RCC 7860 (cell line): ENCODE measurements at regions not wholly inside any gene's neighbourhood (a gene's known extent, or its start where the extent isn't known, plus 50 kb on each side); places are given as distances from the start of the nearest gene placed in this dataset.

ENCODE experiments used
- DNase-seq: peaks from one replicate; pipeline ENCODE4 v3.0.0-alpha.2; 2015; ENCODE audit warnings: low spot score
- FAIRE-seq: peaks from 2 replicates; lab custom pipeline; 2012; peaks lifted over from hg19 to GRCh38; lab: Jason Lieb, UNC

- peak; percentile 52 for DNase-seq
These were observed 361.1 kb upstream of the AMELY start for GRCh38 chrY:7272556-7273195.

GRCh38 chrY:7263773-7264172 lies 352.2 kb upstream of the AMELY start:
- DNase-seq (no peak), FAIRE-seq (no peak)

More at GRCh38 chrY:7272556-7273195, 361.1 kb upstream of the AMELY start:
- FAIRE-seq = no peak

GRCh38 chrY:7262531-7262930 lies 351.0 kb upstream of the AMELY start:
- FAIRE-seq (no peak), DNase-seq (no peak)

GRCh38 chrY:7261254-7261653 lies 349.7 kb upstream of the AMELY start:
- DNase-seq = no peak

GRCh38 chrY:7240101-7240500 lies 328.5 kb upstream of the AMELY start:
- DNase-seq (no peak), FAIRE-seq (no peak)

More at GRCh38 chrY:7261254-7261653, 349.7 kb upstream of the AMELY start:
- no peak for FAIRE-seq

GRCh38 chrY:7211971-7212370 lies 300.4 kb upstream of the AMELY start:
- DNase-seq = no peak
- FAIRE-seq = no peak

- DNase-seq = no peak
- no peak for FAIRE-seq
These were observed 292.9 kb upstream of the AMELY start for GRCh38 chrY:7204456-7204855.

GRCh38 chrY:7182591-7182990 lies 271.0 kb upstream of the AMELY start:
- DNase-seq (no peak), FAIRE-seq (no peak)

GRCh38 chrY:7177631-7178030 lies 266.1 kb upstream of the AMELY start:
- DNase-seq = peak; percentile 34
- FAIRE-seq = peak; percentile 51

GRCh38 chrY:7169475-7169874 lies 257.9 kb upstream of the AMELY start:
- no peak for FAIRE-seq
- no peak for DNase-seq

GRCh38 chrY:7141477-7141876 lies 229.9 kb upstream of the AMELY start:
- no peak for FAIRE-seq
- no peak for DNase-seq
